ENCODE measurements at regions not wholly inside any gene's neighbourhood (a gene's known extent, or its start where the extent isn't known, plus 50 kb on each side); places are given as distances from the start of the nearest gene placed in this dataset.

- TF ChIP-seq CTCF (IDR thresholded peaks at IDR 0.05; ENCODE audit: insufficient read depth, low read depth, low read length) = no peak
- TF ChIP-seq EZH2 (IDR thresholded peaks at IDR 0.05; ENCODE audit: insufficient read depth, low read length) = no peak
- Mint-ChIP-seq H3K4me1 (ENCODE audit: low read depth, unreplicated experiment) (peaks cover 6% of the 10 kb centered on the region), H3K9me3 (ENCODE audit: unreplicated experiment) (peaks cover 9% of the 10 kb centered on the region), H3K27me3 (ENCODE audit: low read depth, unreplicated experiment) (peaks cover 27% of the 10 kb centered on the region), H3K27ac (ENCODE audit: unreplicated experiment) (no peak overlapping the region), H3K4me3 (ENCODE audit: unreplicated experiment) (no peak overlapping the region), H3K36me3 (ENCODE audit: low read depth, unreplicated experiment) (no peaks in the 10 kb centered on the region)
- Histone ChIP-seq H3K4me1 (ENCODE audit: insufficient read depth, low read length) (peaks cover 10% of the 10 kb centered on the region), H3K4me2 (ENCODE audit: low read length) (no peak overlapping the region), H3K9ac (ENCODE audit: low read length) (no peak overlapping the region), H3K4me3 (ENCODE audit: insufficient read depth, low read depth, low read length) (no peak overlapping the region), H3K27me3 (ENCODE audit: insufficient read depth, low read length) (no peaks in the 10 kb centered on the region), H3K9me3 (ENCODE audit: insufficient read depth, low read depth, low read length) (peaks cover 3% of the 10 kb centered on the region), H3K36me3 (ENCODE audit: insufficient read depth, low read length) (no peaks in the 10 kb centered on the region), H3K27ac (ENCODE audit: low read depth, low read length) (no peak overlapping the region), H4K20me1 (ENCODE audit: insufficient read depth, low read length) (no peaks in the 10 kb centered on the region), H2AFZ (ENCODE audit: low read depth, low read length) (no peak overlapping the region), H3K79me2 (ENCODE audit: insufficient read depth, low read length) (no peaks in the 10 kb centered on the region)
- FAIRE-seq (no peak), DNase-seq (ENCODE audit: low read depth) (no peak)
Observed at GRCh38 chr16:87231911-87232310, 85.3 kb downstream of the C16orf95 start.

- Histone ChIP-seq H3K9me3 (ENCODE audit: insufficient read depth, low read depth, low read length) (peaks cover 3% of the 10 kb centered on the region), H3K27me3 (ENCODE audit: insufficient read depth, low read length) (no peaks in the 10 kb centered on the region), H3K36me3 (ENCODE audit: insufficient read depth, low read length) (no peaks in the 10 kb centered on the region), H3K79me2 (ENCODE audit: insufficient read depth, low read length) (no peaks in the 10 kb centered on the region), H3K27ac (ENCODE audit: low read depth, low read length) (no peak overlapping the region), H3K9ac (ENCODE audit: low read length) (no peak overlapping the region), H3K4me1 (ENCODE audit: insufficient read depth, low read length) (no peaks in the 10 kb centered on the region), H2AFZ (ENCODE audit: low read depth, low read length) (no peak overlapping the region), H3K4me2 (ENCODE audit: low read length) (no peak overlapping the region), H4K20me1 (ENCODE audit: insufficient read depth, low read length) (no peaks in the 10 kb centered on the region), H3K4me3 (ENCODE audit: insufficient read depth, low read depth, low read length) (no peak overlapping the region)
- H3K4me1 Mint-ChIP-seq (ENCODE audit: low read depth, unreplicated experiment) = no peaks in the 10 kb centered on the region
- H3K27me3 Mint-ChIP-seq (ENCODE audit: low read depth, unreplicated experiment) = peaks cover 27% of the 10 kb centered on the region
- H3K4me3 Mint-ChIP-seq (ENCODE audit: unreplicated experiment) = no peak overlapping the region
- peaks cover 9% of the 10 kb centered on the region for H3K9me3 Mint-ChIP-seq (ENCODE audit: unreplicated experiment)
- TF ChIP-seq EZH2 (IDR thresholded peaks at IDR 0.05; ENCODE audit: insufficient read depth, low read length) (no peak), CTCF (IDR thresholded peaks at IDR 0.05; ENCODE audit: insufficient read depth, low read depth, low read length) (peak; percentile 38)
- FAIRE-seq (no peak), DNase-seq (ENCODE audit: low read depth) (peak; percentile 33)
- no peak overlapping the region for H3K27ac Mint-ChIP-seq (ENCODE audit: unreplicated experiment)
- no peaks in the 10 kb centered on the region for H3K36me3 Mint-ChIP-seq (ENCODE audit: low read depth, unreplicated experiment)
Observed at GRCh38 chr16:87233928-87234327, 83.3 kb downstream of the C16orf95 start.

GRCh38 chr16:87234601-87235000 lies 82.6 kb downstream of the C16orf95 start:
- Histone ChIP-seq H3K9ac (ENCODE audit: low read length) (no peak overlapping the region), H3K27ac (ENCODE audit: low read depth, low read length) (no peak overlapping the region), H3K36me3 (ENCODE audit: insufficient read depth, low read length) (no peaks in the 10 kb centered on the region), H3K4me1 (ENCODE audit: insufficient read depth, low read length) (no peaks in the 10 kb centered on the region), H3K4me3 (ENCODE audit: insufficient read depth, low read depth, low read length) (no peak overlapping the region), H4K20me1 (ENCODE audit: insufficient read depth, low read length) (no peaks in the 10 kb centered on the region), H2AFZ (ENCODE audit: low read depth, low read length) (no peak overlapping the region), H3K79me2 (ENCODE audit: insufficient read depth, low read length) (no peaks in the 10 kb centered on the region), H3K9me3 (ENCODE audit: insufficient read depth, low read depth, low read length) (peaks cover 3% of the 10 kb centered on the region), H3K4me2 (ENCODE audit: low read length) (no peak overlapping the region), H3K27me3 (ENCODE audit: insufficient read depth, low read length) (no peaks in the 10 kb centered on the region)
- no peak for DNase-seq (ENCODE audit: low read depth)
- Mint-ChIP-seq H3K4me1 (ENCODE audit: low read depth, unreplicated experiment) (peaks cover 4% of the 10 kb centered on the region), H3K36me3 (ENCODE audit: low read depth, unreplicated experiment) (no peaks in the 10 kb centered on the region), H3K4me3 (ENCODE audit: unreplicated experiment) (no peak overlapping the region), H3K27me3 (ENCODE audit: low read depth, unreplicated experiment) (peaks cover 23% of the 10 kb centered on the region), H3K27ac (ENCODE audit: unreplicated experiment) (no peak overlapping the region), H3K9me3 (ENCODE audit: unreplicated experiment) (peaks cover 9% of the 10 kb centered on the region)
- TF ChIP-seq CTCF (IDR thresholded peaks at IDR 0.05; ENCODE audit: insufficient read depth, low read depth, low read length) (no peak), EZH2 (IDR thresholded peaks at IDR 0.05; ENCODE audit: insufficient read depth, low read length) (no peak)
- no peak for FAIRE-seq

All from astrocyte (in vitro differentiated cells and primary cell).